ENCODE measurements at regions not wholly inside any gene's neighbourhood (a gene's known extent, or its start where the extent isn't known, plus 50 kb on each side); places are given as distances from the start of the nearest gene placed in this dataset.

GRCh38 chr17:79427621-79428539 is 183.0 kb downstream of the RBFOX3 start:
- Mint-ChIP-seq H3K36me3 (ENCODE audit: low read depth) (peaks cover 2% of the 10 kb centered on the region), H3K4me1 (peaks cover 4% of the 10 kb centered on the region), H3K4me3 (no peak overlapping the region), H3K27me3 (peaks cover 60% of the 10 kb centered on the region), H3K27ac (no peak overlapping the region)
- DNase-seq (no peak), ATAC-seq (no peak)
- no peaks in the 10 kb centered on the region for H3K9me3 ChIP-seq (ENCODE audit: control insufficient read depth, low read length, poor library complexity, severe bottlenecking)

GRCh38 chr17:79425686-79426085 is 185.2 kb downstream of the RBFOX3 start:
- no peaks in the 10 kb centered on the region for H3K9me3 ChIP-seq (ENCODE audit: control insufficient read depth, low read length, poor library complexity, severe bottlenecking)

GRCh38 chr17:79424471-79425185 is 186.2 kb downstream of the RBFOX3 start:
- H3K36me3 Mint-ChIP-seq (ENCODE audit: low read depth) = peaks cover 3% of the 10 kb centered on the region
- DNase-seq (no peak), ATAC-seq (no peak)
- no peak overlapping the region for H3K4me3 Mint-ChIP-seq
- H3K27ac Mint-ChIP-seq = no peak overlapping the region
- peaks cover 54% of the 10 kb centered on the region for H3K27me3 Mint-ChIP-seq
- no peaks in the 10 kb centered on the region for H3K9me3 ChIP-seq (ENCODE audit: control insufficient read depth, low read length, poor library complexity, severe bottlenecking)
- H3K4me1 Mint-ChIP-seq = peaks cover 4% of the 10 kb centered on the region

More at GRCh38 chr17:79425686-79426085, 185.2 kb downstream of the RBFOX3 start:
- no peak for DNase-seq
- no peak for ATAC-seq
- Mint-ChIP-seq H3K4me1 (peaks cover 4% of the 10 kb centered on the region), H3K4me3 (no peak overlapping the region), H3K36me3 (ENCODE audit: low read depth) (peaks cover 3% of the 10 kb centered on the region), H3K27ac (no peak overlapping the region), H3K27me3 (peaks cover 55% of the 10 kb centered on the region)

GRCh38 chr17:79423811-79424465 is 186.9 kb downstream of the RBFOX3 start:
- no peaks in the 10 kb centered on the region for H3K9me3 ChIP-seq (ENCODE audit: control insufficient read depth, low read length, poor library complexity, severe bottlenecking)
- Mint-ChIP-seq H3K27ac (no peak overlapping the region), H3K27me3 (peaks cover 53% of the 10 kb centered on the region), H3K36me3 (ENCODE audit: low read depth) (peaks cover 3% of the 10 kb centered on the region), H3K4me1 (peaks cover 2% of the 10 kb centered on the region), H3K4me3 (no peak overlapping the region)
- DNase-seq (no peak), ATAC-seq (no peak)

GRCh38 chr17:79422236-79422635 is 188.6 kb downstream of the RBFOX3 start:
- no peak overlapping the region for H3K4me3 Mint-ChIP-seq
- peaks cover 3% of the 10 kb centered on the region for H3K36me3 Mint-ChIP-seq (ENCODE audit: low read depth)
- DNase-seq = no peak
- no peak overlapping the region for H3K27ac Mint-ChIP-seq
- H3K9me3 ChIP-seq (ENCODE audit: control insufficient read depth, low read length, poor library complexity, severe bottlenecking) = no peaks in the 10 kb centered on the region
- peaks cover 2% of the 10 kb centered on the region for H3K4me1 Mint-ChIP-seq
- peaks cover 56% of the 10 kb centered on the region for H3K27me3 Mint-ChIP-seq
- ATAC-seq = no peak

GRCh38 chr17:79420318-79421243 is 190.3 kb downstream of the RBFOX3 start:
- ATAC-seq = no peak
- peaks cover 3% of the 10 kb centered on the region for H3K36me3 Mint-ChIP-seq (ENCODE audit: low read depth)
- no peak for DNase-seq
- no peak overlapping the region for H3K4me3 Mint-ChIP-seq
- H3K27me3 Mint-ChIP-seq = peaks cover 55% of the 10 kb centered on the region
- H3K4me1 Mint-ChIP-seq = peaks cover 2% of the 10 kb centered on the region
- no peaks in the 10 kb centered on the region for H3K9me3 ChIP-seq (ENCODE audit: control insufficient read depth, low read length, poor library complexity, severe bottlenecking)
- no peak overlapping the region for H3K27ac Mint-ChIP-seq

- no peak overlapping the region for H3K4me3 Mint-ChIP-seq
- no peaks in the 10 kb centered on the region for H3K36me3 Mint-ChIP-seq (ENCODE audit: low read depth)
- peaks cover 26% of the 10 kb centered on the region for H3K27me3 Mint-ChIP-seq
Observed at GRCh38 chr17:79417476-79417988, 193.3 kb downstream of the RBFOX3 start.

GRCh38 chr17:79415909-79416308 is 194.9 kb downstream of the RBFOX3 start:
- ATAC-seq (no peak), DNase-seq (no peak)
- H3K9me3 ChIP-seq (ENCODE audit: control insufficient read depth, low read length, poor library complexity, severe bottlenecking) = no peaks in the 10 kb centered on the region
- H3K4me1 Mint-ChIP-seq = no peaks in the 10 kb centered on the region
- H3K4me3 Mint-ChIP-seq = no peak overlapping the region
- H3K36me3 Mint-ChIP-seq (ENCODE audit: low read depth) = no peaks in the 10 kb centered on the region
- no peak overlapping the region for H3K27ac Mint-ChIP-seq
- peaks cover 29% of the 10 kb centered on the region for H3K27me3 Mint-ChIP-seq

More at GRCh38 chr17:79417476-79417988, 193.3 kb downstream of the RBFOX3 start:
- Mint-ChIP-seq H3K27ac (no peak overlapping the region), H3K4me1 (no peaks in the 10 kb centered on the region)
- DNase-seq = no peak
- ATAC-seq = no peak
- no peaks in the 10 kb centered on the region for H3K9me3 ChIP-seq (ENCODE audit: control insufficient read depth, low read length, poor library complexity, severe bottlenecking)

- ATAC-seq (no peak), DNase-seq (no peak)
- H3K27ac Mint-ChIP-seq = no peak overlapping the region
- H3K4me3 Mint-ChIP-seq = no peak overlapping the region
- H3K9me3 ChIP-seq (ENCODE audit: control insufficient read depth, low read length, poor library complexity, severe bottlenecking) = no peaks in the 10 kb centered on the region
- no peaks in the 10 kb centered on the region for H3K4me1 Mint-ChIP-seq
- H3K36me3 Mint-ChIP-seq (ENCODE audit: low read depth) = no peaks in the 10 kb centered on the region
- peaks cover 33% of the 10 kb centered on the region for H3K27me3 Mint-ChIP-seq
Observed at GRCh38 chr17:79415365-79415764, 195.5 kb downstream of the RBFOX3 start.

- DNase-seq (no peak), ATAC-seq (no peak)
- Mint-ChIP-seq H3K4me1 (no peaks in the 10 kb centered on the region), H3K27me3 (peaks cover 38% of the 10 kb centered on the region), H3K36me3 (ENCODE audit: low read depth) (no peaks in the 10 kb centered on the region), H3K4me3 (no peak overlapping the region), H3K27ac (no peak overlapping the region)
- no peaks in the 10 kb centered on the region for H3K9me3 ChIP-seq (ENCODE audit: control insufficient read depth, low read length, poor library complexity, severe bottlenecking)
Observed at GRCh38 chr17:79414793-79415211, 196.0 kb downstream of the RBFOX3 start.

- DNase-seq = no peak
Observed at GRCh38 chr17:79414063-79414792, 196.6 kb downstream of the RBFOX3 start.

GRCh38 chr17:79413611-79414010 is 197.2 kb downstream of the RBFOX3 start:
- DNase-seq (no peak), ATAC-seq (no peak)
- Mint-ChIP-seq H3K4me3 (no peak overlapping the region), H3K27me3 (peaks cover 43% of the 10 kb centered on the region), H3K27ac (no peak overlapping the region), H3K36me3 (ENCODE audit: low read depth) (no peaks in the 10 kb centered on the region), H3K4me1 (no peaks in the 10 kb centered on the region)
- no peaks in the 10 kb centered on the region for H3K9me3 ChIP-seq (ENCODE audit: control insufficient read depth, low read length, poor library complexity, severe bottlenecking)

More at GRCh38 chr17:79414063-79414792, 196.6 kb downstream of the RBFOX3 start:
- H3K36me3 Mint-ChIP-seq (ENCODE audit: low read depth) = no peaks in the 10 kb centered on the region
- no peaks in the 10 kb centered on the region for H3K9me3 ChIP-seq (ENCODE audit: control insufficient read depth, low read length, poor library complexity, severe bottlenecking)
- no peak for ATAC-seq
- no peak overlapping the region for H3K27ac Mint-ChIP-seq
- peaks cover 39% of the 10 kb centered on the region for H3K27me3 Mint-ChIP-seq
- no peaks in the 10 kb centered on the region for H3K4me1 Mint-ChIP-seq
- H3K4me3 Mint-ChIP-seq = no peak overlapping the region

Measured in T-helper 17 cell (primary cell).